GM12892 (cell line): ENCODE measurements at regions not wholly inside any gene's neighbourhood (a gene's known extent, or its start where the extent isn't known, plus 50 kb on each side); places are given as distances from the start of the nearest gene placed in this dataset.
"Not testable (repeated sequence)": the region's sequence is repeated elsewhere in the genome, so short reads cannot be mapped to it uniquely, and the experiment has no call there.

Source experiments
- DNase-seq: peaks from one replicate; pipeline ENCODE4 v3.0.0; 2011; ENCODE audit not compliant: insufficient read length
- FAIRE-seq: peaks from 2 replicates; lab custom pipeline; 2011; peaks lifted over from hg19 to GRCh38; lab: Jason Lieb, UNC
- POLR2A ChIP-seq: IDR thresholded peaks from 2 replicates; pipeline ENCODE4 v1.6.1; 2011; ENCODE audit warnings: low read depth, low read length, control low read depth
- POLR2AphosphoS5 ChIP-seq: IDR thresholded peaks from 2 replicates; pipeline ENCODE4 v1.6.1; 2011; ENCODE audit warnings: low read depth, low read length, control low read depth
- TAF1 ChIP-seq: IDR thresholded peaks from 2 replicates; pipeline ENCODE4 v1.6.1; 2011; ENCODE audit warnings: low read depth, mild to moderate bottlenecking, control low read depth, low read length, borderline replicate concordance

DNA sequence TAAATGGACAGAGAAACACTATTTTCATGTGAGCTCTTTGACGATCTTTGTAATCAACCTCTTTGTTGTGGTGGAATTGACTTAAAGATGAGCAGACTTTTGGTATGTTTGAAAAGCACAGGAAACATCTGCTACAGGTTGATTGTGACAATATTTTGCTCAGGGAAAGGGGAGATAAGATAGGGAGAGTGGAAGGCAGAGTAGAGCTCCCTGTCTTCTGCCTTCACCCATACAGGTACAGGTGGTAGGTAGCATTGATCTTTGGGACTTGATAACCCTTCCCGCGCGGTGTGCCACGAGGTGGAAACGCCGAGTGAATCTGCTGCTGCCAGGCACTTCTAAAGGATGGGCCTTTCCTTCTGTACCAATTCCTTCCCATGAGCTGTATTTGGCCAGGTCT lies 183.6 kb downstream of the UTRN start:
- FAIRE-seq = peak; percentile 54
- no peak for DNase-seq
- TF ChIP-seq POLR2A = no peak
- no peak for TF ChIP-seq TAF1
- TF ChIP-seq POLR2AphosphoS5 = no peak

DNA sequence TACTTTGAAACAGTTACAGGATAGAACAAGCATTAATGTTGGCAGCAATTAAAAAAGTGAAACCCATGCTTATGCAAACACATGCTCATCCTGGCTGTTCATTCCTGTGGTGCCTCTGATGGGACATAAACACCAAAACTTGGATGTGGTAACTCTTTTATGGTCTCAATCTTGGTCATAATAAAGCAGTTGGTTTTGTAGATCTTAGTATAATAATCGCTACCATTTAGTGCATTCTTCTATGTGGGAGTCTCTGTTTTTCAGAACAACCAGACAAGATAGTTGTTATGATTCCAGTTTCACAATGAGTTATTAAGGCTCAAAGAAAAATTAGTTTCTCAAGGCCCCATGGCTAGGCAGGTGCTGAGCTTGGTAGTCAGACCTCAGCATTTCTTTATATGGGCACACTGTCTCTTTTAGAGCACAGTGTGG lies 184.0 kb downstream of the UTRN start:
- TF ChIP-seq POLR2AphosphoS5 (no peak), POLR2A (no peak), TAF1 (no peak)
- DNase-seq (no peak), FAIRE-seq (no peak)

DNA sequence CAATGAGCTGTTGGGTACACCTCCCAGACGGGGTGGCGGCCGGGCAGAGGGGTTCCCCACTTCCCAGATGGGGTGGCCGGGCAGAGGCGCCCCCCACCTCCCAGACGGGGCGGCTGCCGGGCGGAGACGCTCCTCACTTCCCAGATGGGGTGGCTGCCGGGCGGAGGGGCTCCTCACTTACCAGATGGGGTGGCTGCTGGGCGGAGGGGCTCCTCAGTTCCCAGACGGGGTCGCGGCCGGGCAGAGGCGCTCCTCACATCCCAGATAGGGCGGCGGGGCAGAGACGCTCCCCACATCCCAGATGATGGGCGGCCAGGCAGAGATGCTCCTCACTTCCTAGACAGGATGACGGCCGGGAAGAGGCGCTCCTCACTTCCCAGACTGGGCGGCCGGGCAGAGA lies 185.1 kb downstream of the UTRN start:
- not testable (repeated sequence) for DNase-seq, FAIRE-seq

DNA sequence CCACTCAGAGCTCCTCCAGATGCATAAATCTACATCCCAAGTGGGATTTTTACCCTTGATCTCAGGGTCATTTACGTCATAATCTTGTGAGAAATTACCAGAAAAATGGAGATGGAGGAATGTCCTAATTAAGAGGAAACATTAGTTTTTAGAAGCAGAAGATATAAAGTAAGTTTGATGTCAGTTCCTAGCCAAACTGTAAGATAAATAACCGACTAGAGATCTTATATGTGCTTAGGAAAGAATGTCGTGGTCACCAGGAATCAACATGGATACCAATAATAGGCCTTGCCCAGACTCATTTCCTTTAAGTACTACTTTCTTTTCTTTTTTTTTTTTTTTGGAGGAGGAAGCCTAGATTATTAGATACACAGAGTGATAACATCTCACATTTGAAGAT lies 186.9 kb downstream of the UTRN start:
- FAIRE-seq = no peak
- TF ChIP-seq POLR2AphosphoS5 = no peak
- no peak for TF ChIP-seq TAF1
- no peak for TF ChIP-seq POLR2A

DNA sequence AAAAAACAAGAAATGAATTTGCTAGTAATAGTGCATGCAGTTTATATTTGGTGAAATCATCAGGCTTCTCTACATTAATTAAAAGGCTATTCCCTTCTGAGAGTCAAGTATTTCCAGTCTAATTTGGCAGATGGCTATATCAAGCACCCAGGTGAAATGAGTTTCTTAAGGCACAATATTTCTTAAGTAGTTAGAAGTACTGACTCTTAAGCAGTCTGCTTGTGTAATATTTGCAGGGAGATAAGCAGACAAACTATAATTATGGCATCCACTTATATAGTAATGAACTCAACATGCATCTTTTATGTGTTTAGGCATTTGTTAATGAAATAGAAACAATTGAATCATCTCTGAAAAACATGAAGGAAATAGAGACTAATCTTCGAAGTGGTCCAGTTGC lies 189.2 kb downstream of the UTRN start:
- TF ChIP-seq POLR2A (no peak), TAF1 (no peak), POLR2AphosphoS5 (no peak)
- no peak for FAIRE-seq

More for the DNA sequence above, 186.9 kb downstream of the UTRN start:
- DNase-seq = no peak

DNA sequence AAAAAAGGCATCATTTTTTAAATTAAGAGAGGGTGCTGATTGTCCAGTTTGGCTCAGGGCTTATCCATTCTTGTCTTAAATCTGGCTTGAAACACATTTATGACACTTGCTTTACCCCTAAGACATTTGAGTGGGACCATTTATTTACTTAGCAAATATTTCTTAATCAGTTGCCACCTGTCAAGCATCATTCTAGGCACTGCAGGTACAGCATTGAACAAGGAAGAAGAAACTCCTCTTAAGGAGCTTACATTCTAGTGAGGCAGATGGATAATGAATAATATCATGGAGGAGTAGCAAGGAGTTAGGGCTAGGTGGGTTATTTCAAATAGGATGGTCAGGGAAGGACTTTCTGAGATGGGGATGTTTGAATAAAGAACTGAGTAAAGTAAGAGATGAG lies 189.8 kb downstream of the UTRN start:
- TF ChIP-seq POLR2A (no peak), POLR2AphosphoS5 (no peak), TAF1 (no peak)
- FAIRE-seq (no peak), DNase-seq (no peak)

More for the DNA sequence above, 189.2 kb downstream of the UTRN start:
- no peak for DNase-seq

DNA sequence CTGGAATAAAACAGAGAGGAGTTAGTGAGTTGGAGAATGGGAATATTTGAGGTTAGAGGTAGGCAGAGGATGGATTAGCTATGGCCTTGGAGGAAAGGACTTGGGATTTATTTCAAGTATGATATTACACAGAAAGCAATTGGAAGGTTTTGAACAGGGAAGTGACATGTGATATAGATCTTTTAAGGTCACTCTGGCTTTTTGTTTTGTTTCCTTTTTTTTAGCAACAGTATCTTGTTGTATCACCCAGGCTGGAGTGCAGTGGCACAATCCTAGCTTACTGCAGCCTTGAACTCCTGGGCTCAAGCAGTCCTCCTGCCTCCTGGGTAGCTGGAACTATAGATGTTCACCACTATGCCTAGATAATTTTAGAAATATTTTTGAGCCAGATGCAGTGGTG lies 190.3 kb downstream of the UTRN start:
- no peak for FAIRE-seq
- no peak for DNase-seq
- TF ChIP-seq POLR2A (no peak), TAF1 (no peak), POLR2AphosphoS5 (no peak)

DNA sequence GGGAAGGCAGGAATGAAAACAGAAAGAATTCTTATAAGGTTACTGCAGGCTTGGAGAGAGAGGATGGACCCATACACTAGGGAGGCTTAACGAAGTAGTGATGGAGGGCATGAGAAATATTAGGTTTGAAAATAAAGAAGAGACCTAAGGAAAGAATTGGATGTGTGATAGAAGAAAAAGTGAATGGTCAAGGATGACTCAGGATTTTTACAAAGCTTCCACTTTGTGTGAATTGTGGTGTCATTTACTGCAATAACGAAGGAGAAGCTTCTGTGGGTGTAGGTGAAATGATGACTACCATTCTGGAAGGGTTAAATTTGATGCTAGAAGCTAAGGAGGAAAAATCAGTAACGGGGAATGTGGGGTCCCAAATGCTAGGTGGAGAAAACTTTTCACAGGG lies 191.2 kb downstream of the UTRN start:
- no peak for FAIRE-seq

DNA sequence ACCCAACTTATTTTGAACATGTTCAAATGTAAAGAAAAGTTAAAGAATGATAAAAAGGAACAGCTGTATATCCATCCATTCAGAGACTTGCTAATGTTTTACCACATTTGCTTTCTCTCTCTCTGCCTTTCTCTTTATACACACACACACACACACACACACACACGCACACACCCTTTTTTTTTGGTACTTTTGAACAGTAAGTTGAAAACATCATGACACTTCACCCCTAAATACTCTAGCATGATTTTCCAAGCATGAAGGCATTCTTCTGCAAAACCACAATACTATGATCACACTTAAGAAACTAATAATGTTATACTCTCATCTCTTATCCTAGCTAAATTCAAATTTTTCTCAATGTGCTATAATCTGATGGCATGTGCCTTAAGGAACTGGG lies 192.3 kb downstream of the UTRN start:
- TF ChIP-seq POLR2A = no peak
- TF ChIP-seq POLR2AphosphoS5 = no peak
- no peak for TF ChIP-seq TAF1
- DNase-seq (no peak), FAIRE-seq (no peak)

More for the DNA sequence above, 191.2 kb downstream of the UTRN start:
- no peak for DNase-seq
- TF ChIP-seq POLR2AphosphoS5 (no peak), POLR2A (no peak), TAF1 (no peak)

DNA sequence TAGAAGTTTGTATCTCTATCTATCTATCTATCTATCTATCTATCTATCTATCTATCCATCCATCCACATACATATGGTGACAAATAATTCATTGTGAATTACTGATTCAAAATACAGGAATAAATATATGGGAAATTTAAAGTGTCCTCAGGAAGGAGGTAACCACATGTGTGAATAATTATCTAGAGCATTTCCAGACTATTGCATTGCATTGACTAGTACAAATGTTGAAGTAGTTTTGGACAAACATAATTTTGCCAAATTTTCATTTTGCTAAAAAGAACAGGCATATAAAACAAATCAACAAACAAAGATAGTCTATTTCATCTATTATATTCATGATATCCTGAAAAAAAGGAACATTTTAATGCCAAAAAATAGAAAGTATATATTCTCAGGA lies 192.7 kb downstream of the UTRN start:
- DNase-seq (no peak), FAIRE-seq (no peak)
- no peak for TF ChIP-seq TAF1
- no peak for TF ChIP-seq POLR2A
- TF ChIP-seq POLR2AphosphoS5 = no peak

DNA sequence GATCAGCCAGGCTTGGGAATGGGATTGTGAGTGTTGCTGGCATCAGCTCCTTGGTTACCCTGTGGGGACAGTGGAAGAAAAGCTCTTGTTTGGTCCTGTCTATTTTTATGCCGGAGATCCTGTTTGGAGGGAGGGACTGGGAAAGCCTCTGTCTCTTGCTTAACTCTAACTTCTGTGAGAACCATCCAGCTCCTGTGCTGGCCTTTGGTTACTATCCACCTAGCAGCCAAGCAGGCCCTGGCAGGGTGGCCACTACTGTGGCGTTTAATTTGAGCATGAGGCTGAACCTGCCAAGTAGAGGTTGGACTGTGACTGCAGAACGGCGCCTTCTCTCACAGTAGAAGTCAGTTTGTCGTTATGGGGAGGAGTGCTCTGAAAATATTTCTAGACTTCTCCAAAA lies 193.3 kb downstream of the UTRN start:
- FAIRE-seq (no peak), DNase-seq (no peak)
- TF ChIP-seq POLR2AphosphoS5 = no peak
- TF ChIP-seq TAF1 = no peak
- TF ChIP-seq POLR2A = no peak

DNA sequence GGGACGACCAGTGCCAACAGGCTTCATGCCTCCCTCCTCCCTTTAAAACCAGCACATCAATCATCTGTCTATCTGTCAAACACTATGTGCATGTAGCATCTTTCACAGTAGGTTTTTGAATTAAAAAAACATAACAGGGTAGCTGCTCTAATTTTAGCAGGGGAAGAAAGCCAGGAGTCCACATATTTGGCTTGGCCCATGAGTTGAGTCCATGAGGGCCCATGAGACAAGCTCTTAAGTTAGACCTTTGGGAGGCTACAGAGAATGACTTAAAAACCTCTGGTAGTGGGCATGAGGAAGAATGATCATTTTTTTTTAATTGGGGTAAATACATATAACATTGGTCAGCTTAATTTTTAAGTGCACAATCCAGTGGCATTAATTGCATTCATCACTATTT lies 194.9 kb downstream of the UTRN start:
- DNase-seq (no peak), FAIRE-seq (no peak)
- TF ChIP-seq POLR2AphosphoS5 (no peak), POLR2A (no peak), TAF1 (no peak)

DNA sequence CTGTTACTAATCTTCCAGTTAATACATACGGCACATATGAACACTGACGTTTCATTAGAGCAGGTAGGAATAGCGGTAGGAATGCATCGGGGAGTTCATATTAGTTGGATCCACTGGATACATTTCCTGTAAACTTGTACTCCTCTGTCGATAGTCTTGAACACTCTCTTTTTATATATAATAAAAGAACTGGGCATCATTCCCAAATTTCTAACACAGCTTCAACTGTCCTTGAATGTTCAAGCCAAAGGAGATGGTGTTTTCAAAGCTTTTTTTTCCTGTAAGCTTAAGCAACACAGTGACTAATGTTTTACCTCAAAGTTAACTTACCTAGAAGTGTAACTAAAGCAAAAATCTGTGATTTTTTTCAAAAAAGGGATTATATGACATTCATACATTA lies 195.3 kb downstream of the UTRN start:
- FAIRE-seq (no peak), DNase-seq (no peak)
- TF ChIP-seq TAF1 = no peak
- TF ChIP-seq POLR2A = no peak
- TF ChIP-seq POLR2AphosphoS5 = no peak
